ENCODE measurements at regions not wholly inside any gene's neighbourhood (a gene's known extent, or its start where the extent isn't known, plus 50 kb on each side); places are given as distances from the start of the nearest gene placed in this dataset.

- TF ChIP-seq, protein P1, sequence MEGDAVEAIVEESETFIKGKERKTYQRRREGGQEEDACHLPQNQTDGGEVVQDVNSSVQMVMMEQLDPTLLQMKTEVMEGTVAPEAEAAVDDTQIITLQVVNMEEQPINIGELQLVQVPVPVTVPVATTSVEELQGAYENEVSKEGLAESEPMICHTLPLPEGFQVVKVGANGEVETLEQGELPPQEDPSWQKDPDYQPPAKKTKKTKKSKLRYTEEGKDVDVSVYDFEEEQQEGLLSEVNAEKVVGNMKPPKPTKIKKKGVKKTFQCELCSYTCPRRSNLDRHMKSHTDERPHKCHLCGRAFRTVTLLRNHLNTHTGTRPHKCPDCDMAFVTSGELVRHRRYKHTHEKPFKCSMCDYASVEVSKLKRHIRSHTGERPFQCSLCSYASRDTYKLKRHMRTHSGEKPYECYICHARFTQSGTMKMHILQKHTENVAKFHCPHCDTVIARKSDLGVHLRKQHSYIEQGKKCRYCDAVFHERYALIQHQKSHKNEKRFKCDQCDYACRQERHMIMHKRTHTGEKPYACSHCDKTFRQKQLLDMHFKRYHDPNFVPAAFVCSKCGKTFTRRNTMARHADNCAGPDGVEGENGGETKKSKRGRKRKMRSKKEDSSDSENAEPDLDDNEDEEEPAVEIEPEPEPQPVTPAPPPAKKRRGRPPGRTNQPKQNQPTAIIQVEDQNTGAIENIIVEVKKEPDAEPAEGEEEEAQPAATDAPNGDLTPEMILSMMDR (IDR thresholded peaks at IDR 0.05; ENCODE audit: low read depth, low read length) = no peak
- no peak for TF ChIP-seq POLR2A (IDR thresholded peaks at IDR 0.05; ENCODE audit: extremely low read depth, insufficient read length)
Measured at GRCh38 chr2:217443601-217444000, 559.2 kb downstream of the TNS1 start.

Measured in NB4 (cell line).